Nephron (organoid): ENCODE measurements at regions not wholly inside any gene's neighbourhood (a gene's known extent, or its start where the extent isn't known, plus 50 kb on each side); places are given as distances from the start of the nearest gene placed in this dataset.
"Not testable (repeated sequence)": the region's sequence is repeated elsewhere in the genome, so short reads cannot be mapped to it uniquely, and the experiment has no call there.

Experiments used
- H3K27ac Mint-ChIP-seq, 3 experiments: 2 replicates each; pipeline ENCODE4 v1.8.0; 2020; ENCODE audit warnings: mixed read lengths in 3 of 3, mild to moderate bottlenecking in 2 of 3, moderate library complexity in 1 of 3
- H3K27me3 Mint-ChIP-seq: 2 replicates; pipeline ENCODE4 v1.8.0; 2021; ENCODE audit warnings: low read depth, mild to moderate bottlenecking, moderate library complexity, mixed read lengths
- H3K36me3 Mint-ChIP-seq: 2 replicates; pipeline ENCODE4 v1.8.0; 2020; ENCODE audit warnings: low read depth, mixed read lengths
- H3K4me1 Mint-ChIP-seq: 2 replicates; pipeline ENCODE4 v1.8.0; 2020; ENCODE audit warnings: mixed read lengths
- H3K4me3 Mint-ChIP-seq, 3 experiments: 2 replicates each; pipeline ENCODE4 v1.8.0; 2020; ENCODE audit warnings: mild to moderate bottlenecking in 3 of 3, mixed read lengths in 3 of 3, moderate library complexity in 2 of 3
- H3K9me3 Mint-ChIP-seq: 2 replicates; pipeline ENCODE4 v1.8.0; 2020; ENCODE audit warnings: mixed read lengths
- CTCF ChIP-seq, 3 experiments: fragments of 200-600 bp; sonication (generic); IDR thresholded peaks; one replicate each; pipeline ENCODE4 v1.5.0; 2021; ENCODE audit warnings: antibody characterized with exemption in 3 of 3; ENCODE audit not compliant: unreplicated experiment in 3 of 3

DNA sequence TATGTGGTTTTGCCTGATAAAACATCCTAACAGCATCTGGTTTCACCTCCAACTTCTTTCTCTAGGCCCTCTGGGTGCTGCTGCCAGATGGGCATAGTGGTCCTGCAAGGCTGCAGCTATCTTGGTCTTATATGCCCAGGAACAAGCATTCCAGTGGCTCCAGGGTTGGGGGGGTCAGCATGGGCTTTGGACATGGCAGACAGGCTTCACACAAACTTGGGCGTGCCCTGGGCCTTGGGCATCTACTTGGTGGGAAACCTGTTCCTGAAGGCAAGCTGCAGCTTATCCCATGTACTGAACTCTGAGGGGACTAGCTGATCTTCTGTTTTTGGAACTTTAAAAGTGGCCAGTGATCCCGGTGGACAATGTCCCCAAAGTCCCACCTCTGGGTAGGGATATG, 54.9 kb upstream of the ZNF678 start:
- H3K4me3 Mint-ChIP-seq, result no peak overlapping the region
- TF ChIP-seq CTCF (IDR thresholded peaks at IDR 0.05; ENCODE audit: unreplicated experiment in 3 of 3), result no peak
- H3K27me3 Mint-ChIP-seq, result peaks cover 8% of the 10 kb centered on the region
- no peak overlapping the region for H3K27ac Mint-ChIP-seq
- H3K4me1 Mint-ChIP-seq, result no peaks in the 10 kb centered on the region
- no peaks in the 10 kb centered on the region for H3K36me3 Mint-ChIP-seq
- H3K9me3 Mint-ChIP-seq, result no peaks in the 10 kb centered on the region

- H3K36me3 Mint-ChIP-seq, H3K27me3 Mint-ChIP-seq, H3K9me3 Mint-ChIP-seq, H3K4me3 Mint-ChIP-seq, H3K27ac Mint-ChIP-seq, H3K4me1 Mint-ChIP-seq: not testable (repeated sequence)
Measured at GRCh38 chr1:227506490-227507393, 56.6 kb upstream of the ZNF678 start.

- H3K9me3 Mint-ChIP-seq, H3K27me3 Mint-ChIP-seq, H3K4me3 Mint-ChIP-seq, H3K27ac Mint-ChIP-seq, H3K4me1 Mint-ChIP-seq, H3K36me3 Mint-ChIP-seq: not testable (repeated sequence)
Measured at GRCh38 chr1:227496045-227496444, 67.3 kb upstream of the ZNF678 start.

GRCh38 chr1:227493863-227494551, 69.3 kb upstream of the ZNF678 start:
- H3K4me3 Mint-ChIP-seq, H3K4me1 Mint-ChIP-seq, H3K36me3 Mint-ChIP-seq, H3K27me3 Mint-ChIP-seq, H3K27ac Mint-ChIP-seq, H3K9me3 Mint-ChIP-seq: not testable (repeated sequence)

DNA sequence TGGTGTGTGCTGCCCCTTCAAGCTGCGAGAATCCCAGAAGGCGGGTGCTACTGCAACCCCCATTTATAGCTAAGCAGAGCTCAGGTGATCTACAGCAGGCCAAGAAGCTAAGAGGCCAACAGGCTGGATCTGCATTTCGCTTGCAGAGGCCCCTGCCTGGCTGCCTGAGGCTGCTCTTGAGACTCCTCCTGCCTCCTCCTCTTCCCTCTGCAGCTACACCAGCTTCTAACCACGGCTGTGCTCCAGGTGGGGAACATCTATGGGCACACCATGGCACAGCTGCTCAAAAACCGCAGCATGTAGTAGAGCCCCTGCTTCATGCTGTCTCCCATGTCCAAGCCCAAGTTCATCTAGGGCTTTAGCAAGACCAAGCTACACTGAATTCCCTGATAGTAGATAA, 72.9 kb upstream of the ZNF678 start:
- TF ChIP-seq CTCF (IDR thresholded peaks at IDR 0.05; ENCODE audit: unreplicated experiment in 3 of 3), result no peak
- H3K4me1 Mint-ChIP-seq, result peaks cover 6% of the 10 kb centered on the region
- H3K27ac Mint-ChIP-seq, result no peak overlapping the region
- peaks cover 14% of the 10 kb centered on the region for H3K9me3 Mint-ChIP-seq
- H3K36me3 Mint-ChIP-seq, result no peaks in the 10 kb centered on the region
- no peak overlapping the region for H3K4me3 Mint-ChIP-seq
- no peaks in the 10 kb centered on the region for H3K27me3 Mint-ChIP-seq

DNA sequence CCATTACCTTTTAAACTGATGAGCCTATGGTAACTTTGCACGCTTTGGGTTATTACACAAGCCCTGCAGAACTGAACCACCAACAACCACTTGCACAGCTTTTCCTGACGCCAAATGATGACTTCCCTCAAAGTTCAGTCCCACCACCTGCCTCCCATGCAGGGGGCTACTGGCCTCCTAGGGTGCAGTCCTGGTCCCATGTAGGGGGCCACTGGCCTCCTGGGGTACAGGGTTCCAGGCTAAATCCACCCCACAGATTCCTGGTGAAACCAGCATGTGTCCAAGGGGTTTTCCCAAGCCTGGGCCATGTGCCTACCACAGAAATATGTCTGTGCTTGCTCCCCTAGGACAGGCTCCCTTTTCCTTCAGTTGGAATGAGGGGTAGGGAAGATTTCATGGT, 73.4 kb upstream of the ZNF678 start:
- Mint-ChIP-seq H3K4me3 (no peak overlapping the region), H3K9me3 (peaks cover 14% of the 10 kb centered on the region), H3K27ac (no peak overlapping the region), H3K4me1 (peaks cover 6% of the 10 kb centered on the region), H3K27me3 (no peaks in the 10 kb centered on the region), H3K36me3 (no peaks in the 10 kb centered on the region)
- no peak for TF ChIP-seq CTCF (IDR thresholded peaks at IDR 0.05; ENCODE audit: unreplicated experiment in 3 of 3)

GRCh38 chr1:227489572-227489971, 73.8 kb upstream of the ZNF678 start:
- Mint-ChIP-seq H3K27ac (no peak overlapping the region), H3K4me1 (peaks cover 6% of the 10 kb centered on the region), H3K36me3 (no peaks in the 10 kb centered on the region), H3K4me3 (no peak overlapping the region), H3K9me3 (peaks cover 14% of the 10 kb centered on the region), H3K27me3 (no peaks in the 10 kb centered on the region)
- no peak for TF ChIP-seq CTCF (IDR thresholded peaks at IDR 0.05; ENCODE audit: unreplicated experiment in 3 of 3)
